ENCODE measurements at regions not wholly inside any gene's neighbourhood (a gene's known extent, or its start where the extent isn't known, plus 50 kb on each side); places are given as distances from the start of the nearest gene placed in this dataset.

DNA sequence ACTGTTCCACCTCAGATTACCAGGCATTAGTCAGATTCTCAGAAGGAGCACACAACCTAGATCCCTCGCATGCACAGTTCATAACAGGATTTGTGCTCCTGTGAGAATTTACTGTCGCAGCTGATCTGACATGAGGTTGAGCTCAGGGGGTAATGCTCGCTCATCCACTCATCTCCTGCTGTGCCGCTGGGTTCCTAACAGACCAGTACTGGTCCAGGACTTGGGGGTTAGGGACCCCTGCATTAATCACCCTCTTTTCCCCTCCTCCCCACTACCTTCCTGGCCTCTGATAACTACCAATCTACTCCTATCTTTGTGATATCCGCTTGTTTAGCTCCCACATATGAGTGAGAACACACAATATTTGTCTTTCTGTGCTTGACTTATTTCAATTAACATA lies 83.5 kb upstream of the FSHB start:
- Histone ChIP-seq H3K27ac (no peak overlapping the region), H3K9me3 (no peaks in the 10 kb centered on the region), H3K36me3 (no peaks in the 10 kb centered on the region), H3K4me3 (no peak overlapping the region), H3K27me3 (no peaks in the 10 kb centered on the region), H3K4me1 (no peaks in the 10 kb centered on the region)
- DNase-seq (no peak), ATAC-seq (no peak)
- TF ChIP-seq, protein P1, sequence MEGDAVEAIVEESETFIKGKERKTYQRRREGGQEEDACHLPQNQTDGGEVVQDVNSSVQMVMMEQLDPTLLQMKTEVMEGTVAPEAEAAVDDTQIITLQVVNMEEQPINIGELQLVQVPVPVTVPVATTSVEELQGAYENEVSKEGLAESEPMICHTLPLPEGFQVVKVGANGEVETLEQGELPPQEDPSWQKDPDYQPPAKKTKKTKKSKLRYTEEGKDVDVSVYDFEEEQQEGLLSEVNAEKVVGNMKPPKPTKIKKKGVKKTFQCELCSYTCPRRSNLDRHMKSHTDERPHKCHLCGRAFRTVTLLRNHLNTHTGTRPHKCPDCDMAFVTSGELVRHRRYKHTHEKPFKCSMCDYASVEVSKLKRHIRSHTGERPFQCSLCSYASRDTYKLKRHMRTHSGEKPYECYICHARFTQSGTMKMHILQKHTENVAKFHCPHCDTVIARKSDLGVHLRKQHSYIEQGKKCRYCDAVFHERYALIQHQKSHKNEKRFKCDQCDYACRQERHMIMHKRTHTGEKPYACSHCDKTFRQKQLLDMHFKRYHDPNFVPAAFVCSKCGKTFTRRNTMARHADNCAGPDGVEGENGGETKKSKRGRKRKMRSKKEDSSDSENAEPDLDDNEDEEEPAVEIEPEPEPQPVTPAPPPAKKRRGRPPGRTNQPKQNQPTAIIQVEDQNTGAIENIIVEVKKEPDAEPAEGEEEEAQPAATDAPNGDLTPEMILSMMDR (IDR thresholded peaks at IDR 0.05): no peak
- TF ChIP-seq POLR2A (IDR thresholded peaks at IDR 0.05): no peak
- intact Hi-C loops (cut with DNase I): no loop called here
- 60% methylated on average over 5 of the region's 5 CpGs for WGBS (ENCODE audit: insufficient coverage, low coverage, low lambda C conversion rate, missing lambda C conversion rate)

DNA sequence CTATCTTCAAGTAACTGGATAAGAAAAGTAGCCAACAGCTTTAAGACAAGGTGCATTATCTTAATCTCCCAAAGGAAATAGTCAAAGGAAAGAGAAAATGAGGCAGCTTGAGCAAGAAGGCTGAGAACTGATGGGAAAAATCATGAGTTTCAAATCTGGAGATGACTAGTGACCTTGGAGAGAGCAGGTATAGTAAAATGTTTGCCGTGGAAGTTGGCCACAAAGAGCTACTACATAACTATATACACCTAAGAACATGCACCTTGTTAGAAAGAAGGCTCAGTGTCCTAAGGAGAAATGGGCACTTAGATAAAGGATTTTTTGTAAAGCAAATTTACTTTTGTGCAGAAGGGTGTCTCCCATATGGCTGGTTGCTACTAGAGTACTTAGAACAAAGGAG lies 80.8 kb upstream of the FSHB start:
- ATAC-seq: no peak
- Histone ChIP-seq H3K27me3 (no peaks in the 10 kb centered on the region), H3K27ac (no peak overlapping the region), H3K4me3 (no peak overlapping the region), H3K4me1 (no peaks in the 10 kb centered on the region), H3K36me3 (no peaks in the 10 kb centered on the region), H3K9me3 (no peaks in the 10 kb centered on the region)
- 50% methylated on average over 1 of the region's 1 CpG for WGBS (ENCODE audit: insufficient coverage, low coverage, low lambda C conversion rate, missing lambda C conversion rate)
- no peak for TF ChIP-seq POLR2A (IDR thresholded peaks at IDR 0.05)
- TF ChIP-seq, protein P1 (IDR thresholded peaks at IDR 0.05): no peak
- no peak for DNase-seq
- intact Hi-C loops (cut with DNase I): no loop called here

DNA sequence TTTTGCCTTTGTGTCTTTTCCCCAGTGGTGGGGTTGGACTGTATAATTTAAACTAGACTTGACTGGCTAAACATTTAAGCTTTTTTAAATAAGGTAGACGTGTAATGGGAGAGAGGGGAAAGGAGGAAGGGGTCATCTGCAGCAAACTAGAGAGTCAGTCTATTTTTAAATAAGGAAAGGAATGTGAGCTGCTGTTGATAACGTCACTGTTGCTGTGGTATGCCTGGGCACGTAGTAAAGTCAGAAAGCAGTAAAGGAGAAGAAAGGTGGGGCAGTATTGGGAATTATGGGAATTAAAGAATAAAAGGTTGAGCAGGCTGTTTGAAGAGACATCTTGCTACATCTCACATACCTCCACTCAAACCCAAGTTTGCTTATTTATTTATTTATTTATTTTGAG lies 80.4 kb upstream of the FSHB start:
- Histone ChIP-seq H3K9me3 (no peaks in the 10 kb centered on the region), H3K36me3 (no peaks in the 10 kb centered on the region), H3K27ac (no peak overlapping the region), H3K4me1 (no peaks in the 10 kb centered on the region), H3K4me3 (no peak overlapping the region), H3K27me3 (no peaks in the 10 kb centered on the region)
- TF ChIP-seq, protein P1 (IDR thresholded peaks at IDR 0.05): no peak
- TF ChIP-seq POLR2A (IDR thresholded peaks at IDR 0.05): no peak
- WGBS (ENCODE audit: insufficient coverage, low coverage, low lambda C conversion rate, missing lambda C conversion rate): 6% methylated on average over 3 of the region's 3 CpGs
- DNase-seq: no peak
- intact Hi-C loops (cut with DNase I): no loop called here
- no peak for ATAC-seq

- no peaks in the 10 kb centered on the region for H3K9me3 ChIP-seq
- intact Hi-C loops (cut with DNase I): no loop called here
- 34% methylated on average over 3 of the region's 3 CpGs for WGBS (ENCODE audit: insufficient coverage, low coverage, low lambda C conversion rate, missing lambda C conversion rate)
- ATAC-seq (no peak), DNase-seq (no peak)
- no peak overlapping the region for H3K27ac ChIP-seq
- no peaks in the 10 kb centered on the region for H3K36me3 ChIP-seq
- no peak overlapping the region for H3K4me3 ChIP-seq
- TF ChIP-seq, protein P1 (IDR thresholded peaks at IDR 0.05): no peak
- TF ChIP-seq POLR2A (IDR thresholded peaks at IDR 0.05): no peak
- H3K4me1 ChIP-seq: no peaks in the 10 kb centered on the region
- H3K27me3 ChIP-seq: no peaks in the 10 kb centered on the region
Measured at GRCh38 chr11:30153008-30153407, 77.8 kb upstream of the FSHB start.

DNA sequence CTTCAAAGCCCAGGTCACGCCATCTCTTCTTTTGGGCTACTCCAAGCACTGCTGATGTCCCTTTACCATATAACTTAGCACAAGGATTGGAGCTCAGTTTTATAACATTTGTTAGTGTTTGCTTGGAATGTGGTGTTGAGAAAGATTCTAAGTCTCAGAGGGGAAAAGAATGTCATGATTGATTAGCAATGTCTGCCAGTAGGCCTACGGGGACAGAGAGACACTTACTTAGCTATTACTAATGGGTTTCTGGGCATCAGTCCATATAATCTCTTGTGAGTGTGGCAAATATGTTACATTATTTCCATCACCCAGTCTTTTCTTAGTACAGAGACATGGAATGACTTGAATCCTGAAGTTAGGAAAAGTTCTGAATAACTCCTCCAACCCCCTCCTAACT lies 75.4 kb upstream of the FSHB start:
- Histone ChIP-seq H3K4me3 (no peak overlapping the region), H3K4me1 (no peaks in the 10 kb centered on the region), H3K36me3 (no peaks in the 10 kb centered on the region), H3K27me3 (no peaks in the 10 kb centered on the region), H3K27ac (no peak overlapping the region), H3K9me3 (no peaks in the 10 kb centered on the region)
- intact Hi-C loops (cut with DNase I): no loop called here
- no peak for DNase-seq
- no peak for ATAC-seq
- TF ChIP-seq, protein P1 (IDR thresholded peaks at IDR 0.05): no peak
- TF ChIP-seq POLR2A (IDR thresholded peaks at IDR 0.05): no peak
- 72% methylated on average over 2 of the region's 2 CpGs for WGBS (ENCODE audit: insufficient coverage, low coverage, low lambda C conversion rate, missing lambda C conversion rate)

All from right lobe of liver (tissue), 6 donors.